Mucosa of gallbladder (tissue), 1 donor: ENCODE measurements at regions not wholly inside any gene's neighbourhood (a gene's known extent, or its start where the extent isn't known, plus 50 kb on each side); places are given as distances from the start of the nearest gene placed in this dataset.
A peak's percentile ranks its signal among the peaks of the same experiment; 100 is the strongest.

ENCODE experiments used
- DNase-seq: peaks from one replicate; pipeline ENCODE4 v3.0.0-alpha.2; 2020; ENCODE audit warnings: low spot score
- donor health status: DM: no; HTN: no; CAD: no.

DNA sequence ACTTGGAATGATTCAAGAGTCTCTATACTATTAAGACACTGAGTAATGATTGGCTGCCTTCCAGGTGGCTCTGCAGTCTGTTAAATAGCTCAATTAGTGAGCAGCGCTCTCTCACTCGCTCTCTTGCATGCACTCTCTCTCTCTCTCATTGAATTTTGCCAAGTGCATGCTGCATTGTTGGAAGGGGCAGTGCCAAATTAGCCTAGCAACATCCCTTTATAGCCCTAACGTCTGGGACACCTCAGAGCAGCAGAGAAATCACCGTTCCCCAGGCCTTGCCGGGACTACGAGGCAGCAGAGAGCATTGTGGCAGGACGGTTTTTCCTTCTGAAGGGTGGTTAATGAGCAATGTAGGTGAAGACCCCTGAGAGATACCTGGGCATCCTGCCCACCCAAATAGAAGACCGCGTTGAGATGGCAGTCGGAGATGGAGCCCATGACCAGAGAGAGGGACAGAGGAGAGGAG, 447.6 kb upstream of the POU3F3 start:
- DNase-seq, result no peak

DNA sequence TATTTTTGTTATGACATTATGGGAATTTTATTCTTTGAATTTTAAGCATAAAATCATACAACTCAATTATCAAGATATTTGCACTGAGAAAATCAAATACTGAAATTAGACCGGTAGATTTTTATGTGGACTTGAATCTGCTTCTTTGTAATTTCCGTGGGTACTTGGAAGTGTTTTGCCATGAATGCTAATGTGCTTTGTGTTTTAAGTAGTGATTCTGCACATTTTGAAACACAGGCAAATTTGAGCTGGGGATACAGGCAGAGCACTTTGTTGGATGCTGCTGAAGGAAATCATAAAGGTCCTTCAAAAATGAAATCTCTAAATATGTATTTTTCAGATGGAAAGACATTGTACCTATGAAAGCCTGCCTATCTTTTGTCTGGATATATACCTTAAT, 446.3 kb upstream of the POU3F3 start:
- DNase-seq, result no peak

DNA sequence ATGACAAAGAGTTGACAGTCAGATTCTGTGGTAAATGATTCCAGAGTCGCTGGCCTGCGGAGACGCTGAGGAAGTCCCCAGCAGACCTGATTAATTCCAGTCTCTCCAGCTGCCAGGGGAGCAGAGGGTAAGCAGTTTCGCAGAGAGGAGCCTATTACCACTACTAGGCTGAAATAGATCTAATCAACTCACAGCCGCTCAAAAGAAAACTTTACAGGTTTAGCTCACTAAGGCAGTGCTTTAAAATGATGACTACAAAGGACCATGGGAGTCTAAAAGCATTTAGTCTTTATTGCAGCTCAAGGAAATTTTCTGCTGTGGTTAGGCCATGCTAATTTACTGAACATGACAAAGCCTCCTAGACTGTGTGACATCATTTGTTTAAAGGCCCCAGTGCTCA, 445.6 kb upstream of the POU3F3 start:
- no peak for DNase-seq

DNA sequence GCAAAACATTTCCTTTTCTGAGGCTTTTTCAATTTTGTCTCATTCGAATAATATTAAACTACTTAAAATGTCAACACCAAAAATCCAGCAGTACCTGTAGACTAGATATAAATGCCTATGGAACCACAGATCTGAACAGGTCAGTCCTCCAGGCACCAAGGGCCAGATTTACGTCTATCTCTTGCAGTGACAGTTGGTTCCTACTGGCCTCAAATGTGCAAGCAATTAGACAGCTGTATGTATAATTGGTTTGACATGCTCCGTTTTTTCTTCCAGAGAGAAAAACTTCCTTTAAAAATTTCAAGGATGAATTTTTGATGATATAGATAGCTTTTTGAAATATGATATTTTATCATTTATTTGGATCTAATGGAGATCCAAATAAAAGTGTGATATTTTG, 443.8 kb upstream of the POU3F3 start:
- DNase-seq, result no peak

DNA sequence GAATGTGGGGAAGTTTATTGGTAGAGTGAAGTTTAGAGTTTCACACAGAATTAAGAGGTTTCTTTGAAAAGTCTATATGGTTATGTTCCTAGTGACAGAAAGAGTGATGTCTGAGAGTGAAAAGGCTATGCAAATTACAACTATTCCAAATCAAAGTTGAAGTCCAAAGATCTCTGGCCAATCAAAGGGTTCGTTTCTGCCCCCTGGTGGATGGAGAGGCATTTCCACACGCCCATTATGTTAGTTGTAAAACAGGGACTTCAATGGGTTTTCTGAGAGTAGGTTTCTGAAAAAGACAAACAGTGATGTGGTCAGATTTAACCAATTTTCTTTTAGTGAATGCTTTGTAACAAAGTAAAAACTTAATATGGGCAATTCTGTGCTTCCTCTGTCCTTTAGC, 441.5 kb upstream of the POU3F3 start:
- DNase-seq, result peak; percentile 46

DNA sequence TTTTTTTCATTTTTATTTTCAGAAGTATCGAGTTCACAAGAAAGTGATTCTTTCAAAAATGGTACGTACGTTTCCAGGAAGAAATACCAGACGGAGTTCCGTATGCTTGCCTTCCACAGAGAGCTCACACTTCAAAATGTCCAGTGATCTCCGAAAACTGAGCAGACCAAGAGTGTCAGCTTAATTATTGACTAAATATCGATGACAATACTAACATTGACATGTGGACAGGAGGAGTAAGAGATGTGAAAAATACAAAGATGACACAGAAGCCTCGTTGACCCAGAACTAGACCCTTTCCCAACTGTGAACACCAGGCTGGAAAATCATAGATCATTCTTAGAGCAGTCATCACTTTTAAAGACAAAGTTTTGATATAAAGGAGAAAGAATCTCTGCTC, 440.0 kb upstream of the POU3F3 start:
- DNase-seq, result no peak

DNA sequence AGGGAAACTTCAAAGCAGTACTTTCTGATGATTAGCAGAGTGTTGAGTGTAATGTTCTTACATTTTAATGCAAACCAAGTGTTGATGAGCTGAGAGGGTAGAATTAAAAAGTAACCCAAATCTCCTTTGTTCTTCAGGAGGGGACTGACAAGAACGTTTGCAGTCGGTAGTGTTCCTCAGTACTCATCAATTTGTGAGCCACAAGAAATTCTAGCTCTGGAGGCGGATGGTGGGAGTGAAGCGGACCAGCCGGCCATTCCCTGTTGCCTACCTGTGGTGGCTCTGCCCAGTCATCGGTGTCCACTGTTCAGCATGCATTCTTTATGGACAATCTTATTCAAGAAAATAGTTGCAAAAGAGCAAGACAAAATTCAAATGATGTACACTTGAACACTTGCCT, 438.6 kb upstream of the POU3F3 start:
- DNase-seq, result no peak

DNA sequence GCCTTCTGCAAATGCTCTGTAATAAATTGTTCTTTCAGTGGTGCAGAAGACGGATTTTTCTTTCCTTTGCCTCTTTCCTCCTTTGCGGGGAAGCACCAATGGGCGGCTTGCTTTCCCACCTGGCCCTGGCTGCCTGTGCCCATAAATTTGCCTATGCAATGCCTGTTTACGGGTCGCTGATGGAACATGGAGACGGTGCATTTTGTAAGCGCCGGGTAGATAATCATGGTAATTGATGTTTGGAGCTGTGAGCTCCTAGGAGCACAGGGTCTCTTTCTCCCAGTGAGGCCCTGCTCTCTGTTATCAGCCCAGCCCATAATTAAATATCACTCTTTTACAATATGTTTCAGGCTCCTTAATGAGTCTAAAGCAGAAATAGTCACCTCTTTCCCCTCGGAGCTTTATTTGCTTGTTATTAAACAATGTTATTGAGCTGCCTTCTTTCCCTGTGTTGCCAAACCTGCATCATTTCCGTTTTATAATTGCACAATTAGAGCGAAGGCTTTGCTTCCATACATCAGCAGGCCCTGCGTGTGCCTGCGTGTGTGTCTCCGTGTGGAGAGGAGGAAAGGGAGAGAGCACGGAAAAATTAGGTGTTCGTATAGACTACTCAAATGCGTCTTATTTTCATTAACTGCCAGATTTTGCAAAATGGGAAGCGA, 437.4 kb upstream of the POU3F3 start:
- DNase-seq, result no peak

DNA sequence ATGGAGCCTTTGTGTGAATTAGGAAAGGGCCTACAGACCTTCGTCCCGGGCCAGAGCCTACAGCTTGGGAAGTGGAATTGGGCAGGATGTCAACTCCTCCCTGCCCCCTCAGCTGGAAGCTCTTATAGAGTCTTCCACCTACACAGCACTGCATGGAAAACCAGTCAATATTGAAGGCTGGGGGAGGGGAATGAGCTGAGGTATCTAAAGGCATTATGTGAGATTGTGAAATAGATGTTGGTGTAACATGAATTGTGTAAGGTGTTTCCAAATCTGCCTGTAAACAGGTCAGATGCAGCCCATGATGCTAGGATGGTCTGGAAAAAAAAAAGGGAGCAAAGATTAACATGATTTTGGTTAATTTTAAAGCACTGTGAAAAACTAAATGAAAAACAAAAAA, 433.5 kb upstream of the POU3F3 start:
- DNase-seq, result no peak

DNA sequence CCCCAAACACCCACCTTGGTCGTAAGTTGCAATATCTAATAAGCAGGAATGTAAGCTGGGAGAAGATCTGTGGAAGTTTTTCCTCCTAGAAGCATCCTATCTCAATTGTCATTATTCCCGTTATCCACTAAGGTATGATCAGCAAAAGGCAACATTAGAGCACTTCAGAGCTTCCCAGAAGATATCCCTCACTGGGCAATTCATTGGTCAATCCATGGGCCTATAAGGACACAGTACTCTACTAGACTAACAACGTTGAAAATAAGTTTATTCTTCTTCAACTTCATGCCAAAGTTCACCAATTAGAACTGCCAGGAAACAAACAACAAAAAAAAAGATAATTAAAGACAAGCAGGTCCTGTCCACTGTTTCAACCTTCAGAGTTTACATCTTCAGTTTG, 433.0 kb upstream of the POU3F3 start:
- DNase-seq, result no peak

DNA sequence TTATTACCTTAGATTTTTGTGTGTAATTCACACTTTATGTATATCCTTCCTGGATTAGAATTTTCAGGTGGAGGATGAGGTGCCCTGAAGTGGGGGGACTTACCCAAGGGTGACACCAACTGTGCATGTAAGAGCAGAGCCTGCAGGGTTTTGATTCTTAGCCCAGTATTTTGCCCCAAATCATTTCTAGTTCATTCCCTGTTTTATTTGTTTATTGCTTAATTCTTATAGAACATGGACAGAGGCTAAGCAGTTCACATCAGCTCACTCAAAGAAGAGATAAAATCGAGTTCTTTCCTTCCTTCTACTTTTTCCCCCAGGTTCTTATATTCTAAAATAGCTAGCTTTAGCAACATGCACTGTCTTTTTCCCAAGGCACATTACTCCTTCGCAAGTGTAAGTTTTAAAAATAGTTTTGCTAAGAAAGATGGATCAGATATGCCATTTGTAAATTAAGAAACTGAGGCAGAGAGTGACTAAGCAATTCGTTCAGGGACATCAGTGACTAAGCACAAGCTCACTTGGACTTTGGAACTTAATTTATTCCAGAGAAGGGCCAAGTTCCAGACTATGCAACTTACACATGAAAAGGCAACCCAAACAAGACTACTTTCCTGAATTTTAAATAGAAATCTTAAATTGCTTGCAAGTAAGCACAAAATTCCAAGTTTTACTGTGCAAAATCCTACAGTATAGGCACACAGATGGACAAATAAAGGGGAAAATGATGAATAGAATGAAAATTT, 427.9 kb upstream of the POU3F3 start:
- DNase-seq, result no peak

DNA sequence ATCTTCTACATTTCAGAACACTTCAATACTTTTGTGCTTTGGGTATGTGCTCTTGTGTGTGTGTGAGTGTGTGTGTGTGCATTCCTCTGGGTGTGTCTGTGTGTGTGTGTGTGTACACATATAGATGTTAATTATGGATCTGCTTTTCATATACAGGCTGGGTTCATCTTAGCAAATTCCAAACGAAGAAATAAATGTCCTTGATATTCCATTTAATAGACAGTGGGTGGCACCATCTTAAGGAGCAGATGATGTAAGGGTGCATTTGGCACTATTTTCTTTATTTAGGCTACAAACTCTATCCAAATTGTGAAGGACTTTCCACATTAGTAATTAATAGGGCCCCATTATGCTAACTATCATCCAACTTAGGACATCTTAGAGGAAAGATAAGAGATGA, 425.8 kb upstream of the POU3F3 start:
- no peak for DNase-seq

DNA sequence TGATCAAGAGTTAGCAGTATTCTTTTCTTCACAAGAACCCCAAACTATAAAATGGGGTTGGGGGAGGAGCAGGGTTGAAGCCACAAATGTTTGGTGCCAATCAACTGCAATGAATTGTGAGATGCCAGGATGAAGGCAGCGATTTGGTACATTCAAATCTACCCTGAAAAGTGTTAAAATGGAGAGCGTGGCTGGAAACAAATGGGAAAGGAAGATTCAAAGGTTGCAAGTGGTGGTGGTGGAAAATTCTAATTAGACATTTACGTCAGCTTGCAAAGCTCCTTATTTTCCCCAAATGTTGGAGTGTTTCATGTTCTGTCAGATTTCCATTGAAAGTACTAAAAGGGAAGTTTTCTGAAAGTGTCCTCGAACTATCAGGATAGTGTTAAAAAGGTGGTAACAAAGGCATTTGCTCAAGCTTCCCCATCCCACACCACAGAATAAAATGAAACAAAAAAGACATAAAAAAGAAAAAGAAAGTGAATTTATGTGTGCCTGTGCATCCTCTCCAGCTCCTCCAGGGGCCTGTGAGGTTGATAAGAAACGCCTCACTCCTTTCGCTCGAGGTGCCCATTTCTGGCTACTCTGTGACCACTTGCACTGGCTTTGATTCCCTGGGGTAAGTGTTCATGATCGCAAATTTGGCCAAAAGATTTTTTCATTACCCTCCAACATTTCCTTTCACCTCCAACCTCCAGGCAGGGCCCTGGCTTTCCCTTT, 424.1 kb upstream of the POU3F3 start:
- no peak for DNase-seq

DNA sequence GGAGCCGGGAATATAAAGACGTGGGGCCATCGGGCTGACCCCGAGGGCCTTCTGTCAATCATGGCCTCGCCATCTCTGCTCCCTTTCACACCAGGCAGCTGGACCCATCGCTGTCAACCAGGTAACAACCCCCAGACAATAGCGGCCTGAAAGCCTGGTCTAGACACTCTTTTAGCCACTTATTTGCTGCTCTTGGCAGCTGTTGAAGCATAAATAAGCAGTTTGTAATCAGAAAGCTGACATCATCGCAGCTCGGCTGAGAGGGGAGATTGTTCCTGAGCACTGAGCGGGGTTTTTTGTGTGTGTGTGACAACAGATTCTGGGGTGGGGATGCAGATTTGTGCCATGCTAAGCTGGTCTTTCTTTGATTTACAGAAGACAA, 423.6 kb upstream of the POU3F3 start:
- no peak for DNase-seq

DNA sequence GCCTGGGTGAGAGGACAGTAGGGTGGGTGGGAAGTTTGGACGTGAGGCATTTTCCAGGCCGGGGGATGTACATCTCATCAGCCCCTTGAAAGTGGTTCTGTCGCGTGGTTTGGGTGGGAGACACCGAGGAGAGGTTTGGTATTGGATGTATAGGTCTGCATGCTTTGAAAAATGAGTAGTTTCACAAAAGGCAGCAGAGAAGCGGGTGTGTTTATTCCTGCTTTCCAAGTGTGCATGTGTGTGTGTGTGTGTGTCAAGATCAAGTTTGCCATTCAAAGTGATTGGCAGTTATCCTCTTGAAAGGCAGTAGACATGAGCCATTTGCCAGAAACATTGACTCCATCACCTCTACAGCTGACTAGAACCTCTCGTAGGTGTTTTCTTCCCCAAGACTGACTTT, 423.1 kb upstream of the POU3F3 start:
- no peak for DNase-seq

DNA sequence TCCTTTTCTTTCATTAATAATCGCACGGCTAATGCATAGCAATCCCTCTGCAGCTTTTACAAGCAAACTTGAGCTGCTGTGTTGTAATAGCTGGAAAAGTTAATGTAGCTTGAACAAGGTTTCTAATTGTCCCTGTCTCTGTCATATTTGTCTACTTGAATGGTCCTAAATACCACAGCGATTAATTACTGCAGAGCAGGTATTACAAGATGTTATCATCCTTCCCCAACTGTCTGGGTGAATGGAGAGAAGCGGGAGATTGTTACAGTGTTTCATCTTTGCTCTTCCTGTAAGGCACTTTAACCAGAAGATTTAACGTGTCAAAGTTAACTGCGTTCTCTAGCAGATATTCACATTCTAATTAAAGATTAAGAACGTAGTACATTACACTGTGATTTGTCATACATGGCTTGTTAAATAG, 422.2 kb upstream of the POU3F3 start:
- DNase-seq, result no peak

DNA sequence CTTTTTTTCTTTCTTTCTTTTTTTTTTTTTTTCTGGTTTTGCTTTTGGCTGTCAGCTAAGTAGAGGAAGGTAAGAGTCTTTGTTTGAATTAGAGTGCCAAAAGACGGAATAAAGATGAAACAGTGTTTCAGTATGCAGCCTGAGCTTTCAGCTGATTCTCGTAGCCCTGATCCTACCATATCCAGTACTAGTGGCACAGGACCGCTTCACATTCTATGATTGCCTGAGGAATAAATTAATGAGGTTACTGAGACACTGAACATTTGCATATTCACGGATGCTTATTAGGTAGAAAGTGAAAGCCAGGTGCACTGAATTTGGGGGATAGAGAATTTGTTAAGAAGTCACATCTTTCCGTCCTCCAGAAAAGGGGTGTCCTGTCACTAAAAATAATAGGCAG, 421.5 kb upstream of the POU3F3 start:
- DNase-seq, result no peak

DNA sequence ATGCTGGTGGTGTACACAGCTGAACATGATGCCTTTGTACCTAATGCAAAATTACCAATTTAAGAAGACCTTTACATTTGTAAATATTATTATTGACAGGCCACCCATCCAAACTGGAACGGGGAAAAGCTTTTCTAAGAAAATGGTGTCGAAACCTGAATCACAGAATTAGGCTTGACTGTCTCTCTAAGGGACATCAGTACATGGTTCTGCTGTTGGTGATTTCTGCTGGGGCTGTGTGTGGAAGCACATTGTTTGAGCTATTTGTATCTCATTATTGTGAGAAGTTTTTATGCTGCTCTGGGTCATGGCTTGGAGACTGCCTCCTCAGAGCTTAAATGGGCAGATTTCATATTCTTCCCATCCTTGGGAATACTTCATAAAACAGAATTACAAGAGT, 420.9 kb upstream of the POU3F3 start:
- DNase-seq, result no peak

DNA sequence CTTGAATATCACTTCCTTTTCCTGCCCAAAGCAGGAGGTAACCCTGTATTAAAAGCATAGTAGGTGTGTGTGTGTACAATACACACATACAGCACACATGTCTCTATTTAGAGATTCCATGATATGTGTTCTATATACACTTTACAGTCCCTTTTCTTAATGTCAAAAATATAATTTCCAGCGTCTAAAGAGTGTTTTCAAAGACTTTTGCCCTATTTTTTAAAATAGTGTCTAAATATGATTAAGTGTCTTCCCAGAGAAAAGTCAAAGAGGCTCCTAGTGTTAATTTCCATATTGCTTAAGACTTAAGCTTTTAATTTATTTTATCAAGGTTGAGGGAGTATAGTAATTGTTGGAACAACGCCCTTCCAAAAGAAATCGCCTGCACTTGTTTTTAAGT, 420.3 kb upstream of the POU3F3 start:
- DNase-seq, result no peak

DNA sequence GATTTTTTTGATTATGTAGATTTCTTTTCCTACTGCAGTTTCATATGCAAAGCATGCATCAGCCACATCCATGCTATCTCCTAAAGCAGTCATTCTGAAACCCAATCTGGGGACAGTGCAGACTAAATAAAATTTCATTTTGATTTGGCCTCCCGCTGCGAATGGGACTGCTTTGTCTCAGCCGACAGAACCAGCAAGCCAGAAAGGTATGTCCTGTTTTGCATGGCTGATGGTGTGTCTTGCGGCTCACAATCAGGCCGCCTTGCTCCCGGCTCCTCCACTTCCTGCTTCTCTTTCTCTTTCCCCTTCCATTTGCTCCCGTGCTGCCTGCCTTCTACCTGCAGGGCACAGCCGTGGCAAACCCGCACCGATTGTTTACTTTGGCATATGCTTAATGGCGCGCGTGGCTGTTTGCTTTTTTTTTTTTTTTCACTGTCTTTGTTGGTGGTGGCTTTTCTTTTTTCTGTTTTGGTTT, 419.6 kb upstream of the POU3F3 start:
- DNase-seq, result peak; percentile 42

DNA sequence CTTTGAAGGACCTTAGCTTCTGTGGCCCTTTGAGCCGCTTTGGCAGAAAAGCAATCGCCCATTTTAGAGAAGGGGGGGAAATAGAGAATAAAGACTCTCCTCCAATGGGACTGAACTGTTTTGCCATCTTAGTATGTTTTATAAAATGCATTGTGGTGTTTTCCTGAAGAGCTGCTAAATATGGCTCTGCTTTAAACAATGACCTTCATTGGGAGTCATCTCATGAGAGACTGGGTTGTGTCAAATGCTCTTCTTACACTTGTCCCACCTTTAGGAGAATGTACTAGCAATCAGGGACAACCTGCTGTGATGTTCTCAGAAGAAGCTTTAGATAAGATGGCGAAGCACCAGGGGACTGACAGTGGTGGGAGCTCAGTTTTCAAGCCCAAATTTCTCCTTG, 418.9 kb upstream of the POU3F3 start:
- DNase-seq, result no peak

DNA sequence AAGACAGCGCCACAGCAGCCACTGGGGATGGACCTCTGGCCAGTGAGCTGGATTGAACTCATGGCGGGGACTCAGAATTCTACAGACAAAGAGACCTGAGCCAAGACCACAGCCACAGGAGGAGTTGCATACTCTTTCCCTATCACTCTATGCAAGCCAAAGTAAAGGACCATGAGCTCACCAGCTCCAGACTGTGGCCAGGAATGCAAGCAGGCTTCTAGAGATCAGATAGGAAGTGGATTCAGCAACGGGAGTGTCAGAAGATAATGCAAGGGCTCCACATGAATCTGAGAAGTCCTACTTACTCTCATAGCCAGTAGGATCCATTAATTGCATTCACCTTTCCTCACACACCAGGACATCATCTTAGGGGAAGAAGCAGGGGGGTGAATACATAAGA, 415.4 kb upstream of the POU3F3 start:
- DNase-seq, result no peak

DNA sequence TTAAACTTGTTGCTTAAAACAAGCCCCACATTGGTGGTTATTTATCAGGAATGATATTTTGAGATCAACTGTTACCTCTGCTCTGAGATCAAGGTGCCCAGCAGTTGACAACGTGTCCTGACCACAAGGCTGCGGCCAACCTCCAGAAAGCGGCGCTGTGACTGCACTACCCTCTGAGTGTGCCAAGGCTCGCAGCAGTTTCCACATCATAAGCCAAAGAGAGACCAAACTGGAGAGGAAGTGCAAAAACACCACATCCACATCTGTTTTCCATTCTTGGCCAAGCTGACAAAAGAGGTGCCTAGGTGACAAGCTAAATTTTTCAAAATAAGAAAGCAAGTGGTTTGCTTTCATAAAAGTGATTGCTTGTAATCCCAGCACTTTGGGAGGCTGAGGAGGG, 410.8 kb upstream of the POU3F3 start:
- DNase-seq, result no peak
